HG03066 (cell line): ENCODE measurements at regions not wholly inside any gene's neighbourhood (a gene's known extent, or its start where the extent isn't known, plus 50 kb on each side); places are given as distances from the start of the nearest gene placed in this dataset.

Source experiments
- ATAC-seq: cut with Tn5 transposase; IDR thresholded peaks from one replicate; pipeline ENCODE4 v1.9.1; 2021; ENCODE audit warnings: low read depth; ENCODE audit not compliant: unreplicated experiment

GRCh38 chr2:41701231-41701630, 346.6 kb upstream of the PKDCC start:
- ATAC-seq = no peak

GRCh38 chr2:41703123-41703522, 344.7 kb upstream of the PKDCC start:
- no peak for ATAC-seq

- no peak for ATAC-seq
Observed at GRCh38 chr2:41705634-41706033, 342.2 kb upstream of the PKDCC start.

- ATAC-seq = no peak
Observed at GRCh38 chr2:41706286-41706685, 341.5 kb upstream of the PKDCC start.

GRCh38 chr2:41707790-41708451, 339.9 kb upstream of the PKDCC start:
- ATAC-seq = no peak

GRCh38 chr2:41709702-41710599, 337.9 kb upstream of the PKDCC start:
- ATAC-seq = no peak

GRCh38 chr2:41710944-41711343, 336.9 kb upstream of the PKDCC start:
- no peak for ATAC-seq

GRCh38 chr2:41711736-41712135, 336.1 kb upstream of the PKDCC start:
- no peak for ATAC-seq

GRCh38 chr2:41716497-41716896, 331.3 kb upstream of the PKDCC start:
- ATAC-seq = no peak

- no peak for ATAC-seq
Observed at GRCh38 chr2:41717839-41718238, 330.0 kb upstream of the PKDCC start.

GRCh38 chr2:41718705-41719104, 329.1 kb upstream of the PKDCC start:
- ATAC-seq = no peak

- no peak for ATAC-seq
Observed at GRCh38 chr2:41719756-41720155, 328.1 kb upstream of the PKDCC start.

- ATAC-seq = peak; percentile 53
Observed at GRCh38 chr2:41720331-41721251, 327.2 kb upstream of the PKDCC start.

- no peak for ATAC-seq
Observed at GRCh38 chr2:41722668-41723369, 325.0 kb upstream of the PKDCC start.

- ATAC-seq = no peak
Observed at GRCh38 chr2:41723526-41723925, 324.3 kb upstream of the PKDCC start.

GRCh38 chr2:41724465-41724864, 323.4 kb upstream of the PKDCC start:
- ATAC-seq = no peak

- ATAC-seq = no peak
Observed at GRCh38 chr2:41725901-41726300, 321.9 kb upstream of the PKDCC start.

- ATAC-seq = no peak
Observed at GRCh38 chr2:41726364-41726763, 321.5 kb upstream of the PKDCC start.

- no peak for ATAC-seq
Observed at GRCh38 chr2:41727152-41727551, 320.7 kb upstream of the PKDCC start.

- no peak for ATAC-seq
Observed at GRCh38 chr2:41727711-41728110, 320.1 kb upstream of the PKDCC start.
